Spleen (tissue), 7 donors: ENCODE measurements at regions not wholly inside any gene's neighbourhood (a gene's known extent, or its start where the extent isn't known, plus 50 kb on each side); places are given as distances from the start of the nearest gene placed in this dataset.
"Not testable (repeated sequence)": the region's sequence is repeated elsewhere in the genome, so short reads cannot be mapped to it uniquely, and the experiment has no call there.

Source experiments
- POLR2A ChIP-seq, 3 donors: fragments of 450-650 bp; IDR thresholded peaks; one replicate each; pipeline ENCODE4 v1.5.1; 2017; ENCODE audit warnings: antibody characterized with exemption in 3 of 3, mild to moderate bottlenecking in 1 of 3
- POLR2AphosphoS5 ChIP-seq, 3 donors: sonication (generic); formaldehyde crosslinking; IDR thresholded peaks; one replicate each; pipeline ENCODE4 v1.5.1; 2017; ENCODE audit warnings: antibody characterized with exemption in 3 of 3
- TF ChIP-seq, protein P1 (sequence below), 11 experiments: fragments of 200-600 bp in 7 of 11; fragments of 450-650 bp in 4 of 11; sonication (generic) in 4 of 11; IDR thresholded peaks in 8 of 11; conservative IDR thresholded peaks in 3 of 11; 1 replicate in 7 of 11; 2 replicates in 4 of 11; pipeline versions ENCODE4 v1.4.0 to v1.8.0; 2016 to 2021; ENCODE audit warnings: antibody characterized with exemption in 11 of 11, inconsistent platforms in 4 of 11, mild to moderate bottlenecking in 1 of 11
- donor health status: DM: no; HTN: no; CAD: no; lungs with moderate emphysema.
- donor health status: DM: no; HTN: no; CAD: no.
- donor health status: DM: no; HTN: no; CAD: no.

DNA sequence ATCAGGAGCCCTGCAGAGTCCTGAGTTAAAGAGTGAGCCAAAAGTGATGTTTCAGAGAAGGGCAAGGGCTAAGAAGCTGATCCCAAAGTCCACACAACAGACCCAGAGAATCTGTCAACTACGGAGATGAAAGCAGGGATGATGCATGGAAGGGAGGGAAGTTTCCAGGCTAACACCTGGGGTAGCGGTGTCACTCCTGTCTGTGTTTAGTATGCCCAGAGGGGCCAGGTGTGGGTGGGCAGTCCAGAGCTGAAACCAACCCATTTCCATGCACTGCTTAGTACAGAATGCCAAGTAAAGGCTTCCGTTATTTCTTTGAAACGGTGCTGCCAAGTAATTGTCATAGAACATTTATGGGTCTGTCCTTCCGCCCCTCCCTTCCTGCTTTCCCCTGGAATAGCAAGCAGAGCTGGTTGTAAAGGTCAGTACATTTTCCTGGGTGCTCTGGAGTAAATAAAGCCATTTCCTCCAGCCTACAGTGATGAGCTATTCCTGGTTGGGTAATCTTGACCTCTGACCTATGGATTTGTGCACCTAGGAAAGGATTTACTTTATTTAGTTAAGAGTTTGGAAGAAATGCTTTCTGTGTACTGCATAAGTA is 58.6 kb upstream of the WIPF3 start:
- TF ChIP-seq POLR2AphosphoS5, POLR2A (IDR thresholded peaks at IDR 0.05): not testable (repeated sequence)
- TF ChIP-seq, protein P1, sequence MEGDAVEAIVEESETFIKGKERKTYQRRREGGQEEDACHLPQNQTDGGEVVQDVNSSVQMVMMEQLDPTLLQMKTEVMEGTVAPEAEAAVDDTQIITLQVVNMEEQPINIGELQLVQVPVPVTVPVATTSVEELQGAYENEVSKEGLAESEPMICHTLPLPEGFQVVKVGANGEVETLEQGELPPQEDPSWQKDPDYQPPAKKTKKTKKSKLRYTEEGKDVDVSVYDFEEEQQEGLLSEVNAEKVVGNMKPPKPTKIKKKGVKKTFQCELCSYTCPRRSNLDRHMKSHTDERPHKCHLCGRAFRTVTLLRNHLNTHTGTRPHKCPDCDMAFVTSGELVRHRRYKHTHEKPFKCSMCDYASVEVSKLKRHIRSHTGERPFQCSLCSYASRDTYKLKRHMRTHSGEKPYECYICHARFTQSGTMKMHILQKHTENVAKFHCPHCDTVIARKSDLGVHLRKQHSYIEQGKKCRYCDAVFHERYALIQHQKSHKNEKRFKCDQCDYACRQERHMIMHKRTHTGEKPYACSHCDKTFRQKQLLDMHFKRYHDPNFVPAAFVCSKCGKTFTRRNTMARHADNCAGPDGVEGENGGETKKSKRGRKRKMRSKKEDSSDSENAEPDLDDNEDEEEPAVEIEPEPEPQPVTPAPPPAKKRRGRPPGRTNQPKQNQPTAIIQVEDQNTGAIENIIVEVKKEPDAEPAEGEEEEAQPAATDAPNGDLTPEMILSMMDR (IDR thresholded peaks at IDR 0.05 in 8 of 11, conservative IDR thresholded peaks at IDR 0.05 in 3 of 11): not testable (repeated sequence)
